Sigmoid colon (tissue), 6 donors: ENCODE measurements at regions not wholly inside any gene's neighbourhood (a gene's known extent, or its start where the extent isn't known, plus 50 kb on each side); places are given as distances from the start of the nearest gene placed in this dataset.

Experiments
- DNase-seq: peaks from one replicate; pipeline ENCODE4 v3.0.0-alpha.2; 2019
- H3K27ac ChIP-seq, 4 donors: fragments of 200-600 bp; sonication (generic); one replicate each; pipeline ENCODE4 v1.5.1; 2016 to 2019; ENCODE audit warnings: mild to moderate bottlenecking in 1 of 4
- H3K27me3 ChIP-seq, 3 donors: fragments of 200-600 bp; sonication (generic); one replicate each; pipeline ENCODE4 v1.5.1; 2019; ENCODE audit warnings: mild to moderate bottlenecking in 1 of 3
- H3K36me3 ChIP-seq, 4 donors: fragments of 200-600 bp; sonication (generic); one replicate each; pipeline ENCODE4 v1.5.1; 2016 to 2019
- H3K4me1 ChIP-seq, 4 donors: fragments of 200-600 bp; sonication (generic); one replicate each; pipeline ENCODE4 v1.5.1; 2017 to 2019
- H3K4me3 ChIP-seq, 4 donors: fragments of 200-600 bp; sonication (generic); one replicate each; pipeline ENCODE4 v1.5.1; 2017 to 2019; ENCODE audit warnings: mild to moderate bottlenecking in 2 of 4, moderate library complexity in 1 of 4
- H3K9me3 ChIP-seq, 4 donors: fragments of 200-600 bp in 3 of 4; sonication (generic) in 3 of 4; one replicate each; pipeline versions ENCODE4 v1.5.1 to v1.6.1; 2013 to 2019
- EP300 ChIP-seq, 4 donors: sonication (generic); formaldehyde crosslinking; IDR thresholded peaks; one replicate each; pipeline ENCODE4 v1.6.1; 2017; ENCODE audit warnings: antibody characterized with exemption in 4 of 4
- POLR2A ChIP-seq, 2 donors: fragments of 450-650 bp; IDR thresholded peaks; one replicate each; pipeline ENCODE4 v1.6.1; 2016; ENCODE audit warnings: antibody characterized with exemption in 2 of 2, mild to moderate bottlenecking in 2 of 2, moderate library complexity in 2 of 2
- POLR2AphosphoS5 ChIP-seq, 4 donors: sonication (generic); formaldehyde crosslinking; IDR thresholded peaks; one replicate each; pipeline ENCODE4 v1.6.1; 2017; ENCODE audit warnings: antibody characterized with exemption in 4 of 4
- WGBS, 2 donors: extraction: QIAGEN DNeasy Blood & Tissue Kit; methylation state at CpG; one replicate each; pipeline ENCODE4 v1.1.7; 2013; 5-methylcytosine and 5-hydroxymethylcytosine counted together
- intact Hi-C: fragments of 100-400 bp; cut with DNase I; formaldehyde crosslinking; loops from one replicate; pipeline ENCODE4 v1.15.1; 2023
- TF ChIP-seq, protein P1 (sequence below), 4 experiments: fragments of 450-650 bp in 3 of 4; fragments of 200-600 bp in 1 of 4; IDR thresholded peaks; one replicate each; pipeline ENCODE4 v1.5.1; 2016 to 2019; ENCODE audit warnings: antibody characterized with exemption in 4 of 4, mild to moderate bottlenecking in 3 of 4, moderate library complexity in 2 of 4
- donor health status: healthy with polysubstance abuse.
- donor health status: healthy.

DNA sequence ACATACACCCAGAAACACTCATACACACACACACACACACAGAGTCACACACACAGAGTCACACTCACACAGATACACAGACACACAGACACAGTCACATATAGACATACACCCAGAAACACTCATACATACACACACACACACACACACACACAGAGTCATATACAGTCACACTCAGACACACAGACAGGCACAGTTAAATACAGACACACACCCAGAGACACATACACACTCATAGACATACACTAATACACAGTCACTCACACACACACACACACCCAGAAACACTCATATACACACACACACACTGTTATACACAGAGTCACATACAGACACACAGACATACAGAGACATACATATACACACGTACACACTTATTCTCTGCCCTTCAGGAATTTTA lies 250.9 kb downstream of the QKI start:
- TF ChIP-seq EP300 (IDR thresholded peaks at IDR 0.05) (no peak), POLR2A (IDR thresholded peaks at IDR 0.05) (no peak), POLR2AphosphoS5 (IDR thresholded peaks at IDR 0.05) (no peak)
- TF ChIP-seq, protein P1, sequence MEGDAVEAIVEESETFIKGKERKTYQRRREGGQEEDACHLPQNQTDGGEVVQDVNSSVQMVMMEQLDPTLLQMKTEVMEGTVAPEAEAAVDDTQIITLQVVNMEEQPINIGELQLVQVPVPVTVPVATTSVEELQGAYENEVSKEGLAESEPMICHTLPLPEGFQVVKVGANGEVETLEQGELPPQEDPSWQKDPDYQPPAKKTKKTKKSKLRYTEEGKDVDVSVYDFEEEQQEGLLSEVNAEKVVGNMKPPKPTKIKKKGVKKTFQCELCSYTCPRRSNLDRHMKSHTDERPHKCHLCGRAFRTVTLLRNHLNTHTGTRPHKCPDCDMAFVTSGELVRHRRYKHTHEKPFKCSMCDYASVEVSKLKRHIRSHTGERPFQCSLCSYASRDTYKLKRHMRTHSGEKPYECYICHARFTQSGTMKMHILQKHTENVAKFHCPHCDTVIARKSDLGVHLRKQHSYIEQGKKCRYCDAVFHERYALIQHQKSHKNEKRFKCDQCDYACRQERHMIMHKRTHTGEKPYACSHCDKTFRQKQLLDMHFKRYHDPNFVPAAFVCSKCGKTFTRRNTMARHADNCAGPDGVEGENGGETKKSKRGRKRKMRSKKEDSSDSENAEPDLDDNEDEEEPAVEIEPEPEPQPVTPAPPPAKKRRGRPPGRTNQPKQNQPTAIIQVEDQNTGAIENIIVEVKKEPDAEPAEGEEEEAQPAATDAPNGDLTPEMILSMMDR (IDR thresholded peaks at IDR 0.05), result no peak
- intact Hi-C loops, result no loop called here
- no peak for DNase-seq

DNA sequence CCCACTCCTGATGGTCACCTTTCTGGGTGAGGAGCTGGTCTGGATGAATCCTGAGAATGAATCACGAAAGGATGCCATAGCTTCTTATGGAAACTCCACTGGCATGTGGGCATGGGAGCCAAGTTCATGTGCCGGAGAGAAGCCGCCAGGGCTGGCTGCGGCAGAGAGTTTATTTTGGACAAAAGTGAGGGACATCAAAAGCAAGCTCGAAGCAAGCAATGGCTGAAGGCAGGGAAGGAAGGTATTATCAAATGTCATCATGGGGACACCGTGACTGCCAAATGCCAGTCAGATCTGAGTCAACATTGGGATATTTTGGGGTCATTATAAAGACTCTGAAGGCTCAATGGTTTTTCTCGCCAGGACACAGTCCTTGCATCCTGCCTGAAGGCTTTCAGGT lies 249.1 kb downstream of the QKI start:
- Histone ChIP-seq H3K27me3 (no peaks in the 10 kb centered on the region), H3K4me3 (no peak overlapping the region), H3K36me3 (no peaks in the 10 kb centered on the region), H3K9me3 (no peaks in the 10 kb centered on the region), H3K27ac (no peak overlapping the region), H3K4me1 (no peaks in the 10 kb centered on the region)
- intact Hi-C loops, result no loop called here
- TF ChIP-seq, protein P1 (IDR thresholded peaks at IDR 0.05), result no peak
- TF ChIP-seq EP300 (IDR thresholded peaks at IDR 0.05) (no peak), POLR2AphosphoS5 (IDR thresholded peaks at IDR 0.05) (no peak), POLR2A (IDR thresholded peaks at IDR 0.05) (no peak)
- 81 to 91% methylated on average over 7 of the region's 7 CpGs for WGBS, 2 donors
- no peak for DNase-seq

More for the DNA sequence above, 250.9 kb downstream of the QKI start:
- H3K36me3 ChIP-seq, result no peaks in the 10 kb centered on the region
- no peak overlapping the region for H3K4me3 ChIP-seq
- no peaks in the 10 kb centered on the region for H3K4me1 ChIP-seq
- WGBS, 2 donors, result 89 to 93% methylated on average over 1 of the region's 1 CpG
- no peaks in the 10 kb centered on the region for H3K27me3 ChIP-seq
- no peaks in the 10 kb centered on the region for H3K9me3 ChIP-seq
- no peak overlapping the region for H3K27ac ChIP-seq

DNA sequence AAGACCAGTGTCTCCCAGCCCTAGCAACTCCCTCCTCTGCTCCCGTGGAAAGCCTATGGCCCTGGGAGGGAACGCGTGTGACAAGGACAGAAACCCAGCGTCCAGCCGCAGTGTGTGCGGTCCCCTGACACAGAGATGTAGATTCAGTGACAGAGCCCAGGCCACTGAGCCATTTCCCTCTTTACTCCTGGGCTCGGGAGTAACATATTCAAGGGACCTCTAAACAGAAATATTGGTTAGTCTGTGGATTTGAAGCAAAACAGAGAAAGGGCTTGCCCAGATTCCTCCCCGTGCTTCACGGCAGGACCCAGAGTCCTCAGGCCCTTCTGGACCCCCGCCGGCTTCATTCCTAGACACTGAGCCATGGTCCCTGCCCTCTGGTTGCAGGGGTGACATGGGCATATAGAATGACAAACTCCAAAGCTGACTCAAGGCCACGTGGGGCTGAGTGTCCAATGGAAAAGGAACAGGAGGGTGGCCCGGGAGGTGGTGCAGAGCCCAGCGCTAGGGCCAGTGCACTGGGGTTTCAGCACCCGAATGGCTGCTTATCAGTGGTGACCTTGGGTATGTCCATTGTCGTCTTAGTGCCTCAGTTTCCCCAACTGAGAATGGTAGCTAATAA lies 248.2 kb downstream of the QKI start:
- Histone ChIP-seq H3K4me1 (no peaks in the 10 kb centered on the region), H3K4me3 (no peak overlapping the region), H3K27me3 (no peaks in the 10 kb centered on the region), H3K27ac (no peak overlapping the region), H3K36me3 (no peaks in the 10 kb centered on the region), H3K9me3 (no peaks in the 10 kb centered on the region)
- intact Hi-C loops, result no loop called here
- WGBS, 2 donors, result 89 to 93% methylated on average over 16 of the region's 16 CpGs
- DNase-seq, result no peak
- TF ChIP-seq, protein P1 (IDR thresholded peaks at IDR 0.05), result no peak
- no peak for TF ChIP-seq POLR2AphosphoS5 (IDR thresholded peaks at IDR 0.05)
- no peak for TF ChIP-seq EP300 (IDR thresholded peaks at IDR 0.05)
- TF ChIP-seq POLR2A (IDR thresholded peaks at IDR 0.05), result no peak

DNA sequence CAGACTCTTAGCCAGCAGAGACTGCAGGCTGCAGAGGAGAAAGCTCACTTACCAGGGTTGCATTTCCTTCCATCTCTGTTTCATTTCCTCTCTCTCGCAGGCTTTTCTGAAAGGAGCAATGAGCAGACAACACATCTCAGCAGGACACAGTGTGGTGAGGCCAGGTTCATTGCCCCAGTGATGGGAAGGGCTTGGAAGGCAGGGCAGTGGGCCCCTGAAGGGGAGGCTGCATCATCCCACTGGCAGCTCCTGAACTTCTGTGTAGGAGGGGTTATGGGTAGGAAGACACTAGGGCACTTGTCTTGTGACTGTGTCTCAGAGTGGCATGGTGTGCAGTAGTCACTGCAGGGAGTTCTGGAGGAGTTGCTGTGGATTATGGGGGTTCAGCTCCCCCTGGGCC lies 246.8 kb downstream of the QKI start:
- Histone ChIP-seq H3K4me1 (no peaks in the 10 kb centered on the region), H3K36me3 (no peaks in the 10 kb centered on the region), H3K27ac (no peak overlapping the region), H3K27me3 (no peaks in the 10 kb centered on the region), H3K9me3 (no peaks in the 10 kb centered on the region), H3K4me3 (no peak overlapping the region)
- no peak for TF ChIP-seq EP300 (IDR thresholded peaks at IDR 0.05)
- TF ChIP-seq, protein P1 (IDR thresholded peaks at IDR 0.05), result no peak
- no peak for TF ChIP-seq POLR2A (IDR thresholded peaks at IDR 0.05)
- TF ChIP-seq POLR2AphosphoS5 (IDR thresholded peaks at IDR 0.05), result no peak
- WGBS, 2 donors, result 43 to 63% methylated on average over 1 of the region's 1 CpG
- intact Hi-C loops, result no loop called here
- DNase-seq, result no peak

DNA sequence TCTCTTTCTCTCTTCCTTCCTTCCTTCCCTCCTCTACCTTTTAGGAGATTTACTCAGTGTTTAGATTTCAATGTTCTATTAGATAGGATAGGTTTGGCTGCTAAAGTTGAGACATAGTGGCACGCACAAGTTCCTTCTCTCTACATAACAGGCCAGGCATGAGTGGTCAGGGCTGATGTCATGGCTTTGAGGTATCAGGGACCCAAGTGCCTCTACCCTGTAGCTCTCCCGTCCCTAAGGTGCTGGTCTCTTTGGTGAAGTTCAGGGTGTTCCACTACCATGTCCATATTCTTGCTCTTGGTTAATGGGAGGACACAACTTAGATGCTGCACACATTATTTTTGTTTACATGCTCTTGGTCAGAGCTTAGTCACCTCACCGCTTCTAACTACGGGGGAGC lies 245.3 kb downstream of the QKI start:
- Histone ChIP-seq H3K4me1 (no peaks in the 10 kb centered on the region), H3K4me3 (no peak overlapping the region), H3K27me3 (no peaks in the 10 kb centered on the region), H3K27ac (no peak overlapping the region), H3K36me3 (no peaks in the 10 kb centered on the region), H3K9me3 (no peaks in the 10 kb centered on the region)
- intact Hi-C loops, result no loop called here
- no peak for DNase-seq
- 89 to 91% methylated on average over 4 of the region's 4 CpGs for WGBS, 2 donors
- TF ChIP-seq POLR2A (IDR thresholded peaks at IDR 0.05) (no peak), POLR2AphosphoS5 (IDR thresholded peaks at IDR 0.05) (no peak), EP300 (IDR thresholded peaks at IDR 0.05) (no peak)
- TF ChIP-seq, protein P1 (IDR thresholded peaks at IDR 0.05), result no peak
